ENCODE measurements at regions not wholly inside any gene's neighbourhood (a gene's known extent, or its start where the extent isn't known, plus 50 kb on each side); places are given as distances from the start of the nearest gene placed in this dataset.

DNA sequence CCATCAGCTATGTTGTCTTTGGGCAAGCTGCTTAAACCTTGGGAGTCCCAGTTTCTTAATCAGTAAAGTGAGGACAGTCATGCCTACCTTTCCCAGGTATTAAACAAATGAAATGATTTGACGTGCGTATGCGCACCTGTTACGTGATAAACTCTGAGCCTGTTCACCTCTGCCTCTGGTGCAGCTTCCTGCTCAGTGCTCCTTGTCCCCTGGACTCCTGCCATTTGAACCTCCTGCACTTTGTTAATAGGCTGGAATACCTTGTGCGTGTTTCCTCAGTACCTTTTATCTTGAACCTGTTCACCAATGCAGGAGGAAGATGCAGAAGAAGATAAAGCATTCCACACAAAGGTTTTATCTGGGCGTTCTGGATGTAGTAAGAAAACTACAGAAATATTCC is 211.9 kb downstream of the CEP135 start:
- no peak for DNase-seq (ENCODE audit: low spot score in 2 of 2, unreplicated experiment in 2 of 2)
- H3K4me1 Mint-ChIP-seq, result no peaks in the 10 kb centered on the region
- no peaks in the 10 kb centered on the region for H3K36me3 Mint-ChIP-seq
- H3K27me3 Mint-ChIP-seq (ENCODE audit: low read depth), result no peaks in the 10 kb centered on the region
- no peak overlapping the region for H3K27ac Mint-ChIP-seq
- H3K9me3 Mint-ChIP-seq, result no peaks in the 10 kb centered on the region
- TF ChIP-seq, protein P1, sequence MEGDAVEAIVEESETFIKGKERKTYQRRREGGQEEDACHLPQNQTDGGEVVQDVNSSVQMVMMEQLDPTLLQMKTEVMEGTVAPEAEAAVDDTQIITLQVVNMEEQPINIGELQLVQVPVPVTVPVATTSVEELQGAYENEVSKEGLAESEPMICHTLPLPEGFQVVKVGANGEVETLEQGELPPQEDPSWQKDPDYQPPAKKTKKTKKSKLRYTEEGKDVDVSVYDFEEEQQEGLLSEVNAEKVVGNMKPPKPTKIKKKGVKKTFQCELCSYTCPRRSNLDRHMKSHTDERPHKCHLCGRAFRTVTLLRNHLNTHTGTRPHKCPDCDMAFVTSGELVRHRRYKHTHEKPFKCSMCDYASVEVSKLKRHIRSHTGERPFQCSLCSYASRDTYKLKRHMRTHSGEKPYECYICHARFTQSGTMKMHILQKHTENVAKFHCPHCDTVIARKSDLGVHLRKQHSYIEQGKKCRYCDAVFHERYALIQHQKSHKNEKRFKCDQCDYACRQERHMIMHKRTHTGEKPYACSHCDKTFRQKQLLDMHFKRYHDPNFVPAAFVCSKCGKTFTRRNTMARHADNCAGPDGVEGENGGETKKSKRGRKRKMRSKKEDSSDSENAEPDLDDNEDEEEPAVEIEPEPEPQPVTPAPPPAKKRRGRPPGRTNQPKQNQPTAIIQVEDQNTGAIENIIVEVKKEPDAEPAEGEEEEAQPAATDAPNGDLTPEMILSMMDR (IDR thresholded peaks at IDR 0.05; ENCODE audit: unreplicated experiment), result no peak
- no peak overlapping the region for H3K4me3 Mint-ChIP-seq

- Mint-ChIP-seq H3K27ac (no peak overlapping the region), H3K4me3 (no peak overlapping the region), H3K27me3 (ENCODE audit: low read depth) (no peaks in the 10 kb centered on the region), H3K4me1 (no peaks in the 10 kb centered on the region), H3K9me3 (no peaks in the 10 kb centered on the region), H3K36me3 (no peaks in the 10 kb centered on the region)
- no peak for DNase-seq (ENCODE audit: low spot score in 2 of 2, unreplicated experiment in 2 of 2)
- TF ChIP-seq, protein P1 (IDR thresholded peaks at IDR 0.05; ENCODE audit: unreplicated experiment), result no peak
Observed at GRCh38 chr4:56158483-56158882, 209.7 kb downstream of the CEP135 start.

DNA sequence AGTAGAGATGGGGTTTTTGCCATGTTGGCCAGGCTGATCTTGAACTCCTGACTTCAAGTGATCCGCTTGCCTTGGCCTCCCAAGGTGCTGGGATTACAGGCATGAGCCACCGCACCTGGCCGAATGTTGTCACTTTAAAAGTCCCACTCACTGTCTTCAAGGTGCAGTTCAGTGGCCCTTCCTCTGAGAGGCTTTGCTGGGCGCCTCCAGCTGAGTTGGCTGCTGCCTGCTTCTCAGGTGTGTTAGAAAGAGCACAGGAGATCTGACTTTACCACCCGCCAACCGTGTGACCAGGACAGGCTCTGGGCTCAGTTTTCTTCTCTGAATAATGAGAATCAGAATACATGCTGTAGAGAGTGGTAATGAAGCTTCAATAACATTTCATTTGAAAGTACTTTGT is 207.4 kb downstream of the CEP135 start:
- no peak overlapping the region for H3K27ac Mint-ChIP-seq
- DNase-seq (ENCODE audit: low spot score in 2 of 2, unreplicated experiment in 2 of 2), result no peak
- TF ChIP-seq, protein P1 (IDR thresholded peaks at IDR 0.05; ENCODE audit: unreplicated experiment), result no peak
- H3K4me3 Mint-ChIP-seq, result no peak overlapping the region
- no peaks in the 10 kb centered on the region for H3K9me3 Mint-ChIP-seq
- no peaks in the 10 kb centered on the region for H3K4me1 Mint-ChIP-seq
- no peaks in the 10 kb centered on the region for H3K27me3 Mint-ChIP-seq (ENCODE audit: low read depth)
- H3K36me3 Mint-ChIP-seq, result no peaks in the 10 kb centered on the region

- H3K27me3 Mint-ChIP-seq (ENCODE audit: low read depth), result no peaks in the 10 kb centered on the region
- no peak overlapping the region for H3K27ac Mint-ChIP-seq
- no peaks in the 10 kb centered on the region for H3K36me3 Mint-ChIP-seq
- TF ChIP-seq, protein P1 (IDR thresholded peaks at IDR 0.05; ENCODE audit: unreplicated experiment), result no peak
- DNase-seq (ENCODE audit: low spot score in 2 of 2, unreplicated experiment in 2 of 2), result no peak
- no peak overlapping the region for H3K4me3 Mint-ChIP-seq
- H3K4me1 Mint-ChIP-seq, result no peaks in the 10 kb centered on the region
- H3K9me3 Mint-ChIP-seq, result no peaks in the 10 kb centered on the region
Observed at GRCh38 chr4:56155432-56155831, 206.7 kb downstream of the CEP135 start.

- no peak overlapping the region for H3K4me3 Mint-ChIP-seq
- no peak for DNase-seq (ENCODE audit: low spot score in 2 of 2, unreplicated experiment in 2 of 2)
- peaks cover 21% of the 10 kb centered on the region for H3K4me1 Mint-ChIP-seq
- H3K36me3 Mint-ChIP-seq, result no peaks in the 10 kb centered on the region
- H3K27ac Mint-ChIP-seq, result no peak overlapping the region
- TF ChIP-seq, protein P1 (IDR thresholded peaks at IDR 0.05; ENCODE audit: unreplicated experiment), result no peak
- H3K27me3 Mint-ChIP-seq (ENCODE audit: low read depth), result no peaks in the 10 kb centered on the region
- no peaks in the 10 kb centered on the region for H3K9me3 Mint-ChIP-seq
Observed at GRCh38 chr4:56149591-56149990, 200.8 kb downstream of the CEP135 start.

GRCh38 chr4:56148428-56148827 is 199.7 kb downstream of the CEP135 start:
- Mint-ChIP-seq H3K4me3 (no peak overlapping the region), H3K36me3 (no peaks in the 10 kb centered on the region), H3K27me3 (ENCODE audit: low read depth) (no peaks in the 10 kb centered on the region), H3K9me3 (no peaks in the 10 kb centered on the region), H3K27ac (no peak overlapping the region), H3K4me1 (peaks cover 24% of the 10 kb centered on the region)
- no peak for DNase-seq (ENCODE audit: low spot score in 2 of 2, unreplicated experiment in 2 of 2)
- TF ChIP-seq, protein P1 (IDR thresholded peaks at IDR 0.05; ENCODE audit: unreplicated experiment), result no peak
